Peyer's patch (tissue), 4 donors: ENCODE measurements at regions not wholly inside any gene's neighbourhood (a gene's known extent, or its start where the extent isn't known, plus 50 kb on each side); places are given as distances from the start of the nearest gene placed in this dataset.
"Not testable (repeated sequence)": the region's sequence is repeated elsewhere in the genome, so short reads cannot be mapped to it uniquely, and the experiment has no call there.

Experiments used
- CTCF ChIP-seq, 6 experiments: fragments of 450-650 bp in 4 of 6; fragments of 200-600 bp in 2 of 6; sonication (generic) in 1 of 6; IDR thresholded peaks; one replicate each; pipeline ENCODE4 v1.5.1; 2017 to 2019; ENCODE audit warnings: antibody characterized with exemption in 6 of 6, mild to moderate bottlenecking in 3 of 6, moderate library complexity in 1 of 6
- POLR2A ChIP-seq, 2 donors: fragments of 450-650 bp; IDR thresholded peaks; one replicate each; pipeline ENCODE4 v1.5.1; 2017; ENCODE audit warnings: antibody characterized with exemption in 2 of 2, mild to moderate bottlenecking in 2 of 2, moderate library complexity in 2 of 2

DNA sequence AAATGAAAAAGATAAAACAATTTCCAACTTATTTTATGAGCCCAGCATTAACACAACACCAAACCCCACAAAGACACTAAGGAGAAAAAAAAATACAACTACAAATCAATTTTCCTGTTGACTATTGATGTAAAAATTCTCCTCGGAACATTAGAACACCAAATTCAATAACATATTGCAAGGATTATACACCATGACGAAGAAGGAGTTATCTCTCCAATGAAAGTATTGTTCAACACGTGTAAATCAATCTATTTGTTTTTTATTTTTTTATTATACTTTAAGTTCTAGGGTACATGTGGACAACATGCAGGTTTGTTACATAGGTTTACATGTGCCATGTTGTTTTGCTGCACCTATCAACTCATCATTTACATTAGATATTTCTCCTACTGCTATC lies 1632.3 kb downstream of the SPATA31A7 start:
- not testable (repeated sequence) for TF ChIP-seq CTCF, POLR2A (IDR thresholded peaks at IDR 0.05)
